CD4-positive, alpha-beta T cell treated with Interleukin-4 for 1 hour (primary cell): ENCODE measurements at regions not wholly inside any gene's neighbourhood (a gene's known extent, or its start where the extent isn't known, plus 50 kb on each side); places are given as distances from the start of the nearest gene placed in this dataset.

Experiments
- DNase-seq, 2 donors: peaks; one replicate each; pipeline ENCODE4 v3.0.0-alpha.2; 2020 to 2022

DNA sequence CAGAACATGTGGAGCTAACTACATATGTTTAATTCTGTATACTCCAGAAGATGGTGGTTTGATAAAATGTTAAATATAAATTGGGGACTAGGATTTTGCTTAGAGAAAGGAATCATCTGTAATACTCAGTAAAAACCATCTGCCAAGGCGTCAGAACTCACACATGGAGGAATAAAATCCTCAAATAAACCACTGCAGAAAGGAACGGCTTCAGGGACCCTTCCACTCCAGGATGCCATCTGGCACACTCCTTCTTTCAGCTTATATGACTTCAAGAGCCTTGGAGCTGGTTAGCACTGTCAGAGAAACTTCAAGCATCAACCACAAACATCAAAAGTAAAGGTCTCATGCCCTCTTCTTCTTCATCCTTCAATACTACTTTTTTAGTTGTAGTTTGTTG is 360.6 kb downstream of the PLK2 start:
- no peak for DNase-seq

DNA sequence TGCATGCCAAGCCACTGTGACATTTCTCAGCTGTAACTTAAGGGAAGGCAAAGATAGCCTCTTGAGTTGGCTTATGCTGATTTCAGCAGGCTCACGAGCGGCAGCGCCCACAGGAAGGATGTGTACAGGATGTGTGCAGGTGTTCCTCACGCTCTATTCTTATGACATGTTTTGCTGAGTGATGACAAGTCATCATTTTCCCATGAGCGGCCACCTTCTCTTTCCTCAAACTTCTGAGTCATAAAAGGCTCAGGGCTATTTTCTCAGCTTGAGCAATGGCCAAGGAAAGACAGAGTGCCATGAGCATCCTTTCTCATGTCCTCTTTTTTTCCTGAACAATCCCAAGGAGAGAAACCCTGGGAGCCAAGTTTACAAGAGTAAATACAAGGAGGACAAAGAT is 365.9 kb downstream of the PLK2 start:
- no peak for DNase-seq

DNA sequence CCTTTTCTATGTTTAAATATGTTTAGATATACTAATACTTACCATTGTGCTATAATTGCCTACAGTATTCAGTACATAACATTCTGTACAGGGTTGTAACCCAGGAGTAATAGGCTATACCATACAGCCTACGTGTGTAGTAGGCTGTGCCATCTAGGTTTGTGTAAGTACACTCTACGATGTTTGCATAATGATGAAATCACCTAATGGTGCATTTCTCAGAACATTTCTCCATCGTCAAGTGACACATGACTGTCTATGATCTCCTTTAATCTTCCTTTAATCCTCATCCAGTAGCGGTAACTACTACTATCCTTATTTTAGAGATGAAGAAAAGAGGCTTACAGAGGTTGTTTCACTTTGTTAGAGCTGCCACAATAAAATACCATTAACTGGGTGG is 369.2 kb downstream of the PLK2 start:
- DNase-seq = no peak

DNA sequence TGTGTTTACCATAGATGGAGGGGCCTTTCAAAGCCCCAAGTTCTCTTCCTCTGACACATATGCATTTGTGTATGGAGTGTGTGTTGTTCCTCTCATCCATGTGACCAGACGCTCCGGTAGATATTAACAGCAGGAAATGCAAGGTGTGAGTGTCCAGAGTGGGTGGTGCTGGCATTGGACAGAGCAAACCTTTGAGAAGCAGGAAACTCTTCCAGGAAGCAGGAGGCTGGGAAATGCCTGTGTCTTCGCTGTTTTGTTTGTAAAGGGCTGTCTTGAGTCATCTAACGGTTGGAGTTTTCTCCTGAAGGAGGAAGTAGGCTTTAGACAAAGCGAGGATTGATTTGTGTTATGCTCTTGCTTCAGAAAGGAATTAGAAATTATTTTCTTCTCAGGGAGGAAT is 370.9 kb downstream of the PLK2 start:
- no peak for DNase-seq

DNA sequence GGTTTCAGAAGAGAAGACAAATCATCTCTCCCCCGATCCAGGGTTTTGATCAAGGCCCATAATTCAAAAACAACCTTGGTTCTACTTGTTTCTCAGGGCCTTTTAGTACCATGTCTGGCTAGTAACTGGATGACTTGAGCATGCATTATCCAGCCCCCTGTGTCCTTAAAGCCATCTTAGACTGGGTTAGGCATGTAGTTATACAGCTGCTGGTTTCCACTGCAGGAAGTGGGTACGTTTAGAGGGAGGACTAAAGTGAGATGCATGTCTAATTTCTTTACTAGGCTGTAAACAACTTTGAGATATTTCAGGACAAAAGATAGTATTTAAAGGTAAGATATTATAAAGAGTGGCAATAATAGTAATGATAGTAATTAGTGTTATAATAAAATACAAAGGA is 372.0 kb downstream of the PLK2 start:
- DNase-seq = no peak

DNA sequence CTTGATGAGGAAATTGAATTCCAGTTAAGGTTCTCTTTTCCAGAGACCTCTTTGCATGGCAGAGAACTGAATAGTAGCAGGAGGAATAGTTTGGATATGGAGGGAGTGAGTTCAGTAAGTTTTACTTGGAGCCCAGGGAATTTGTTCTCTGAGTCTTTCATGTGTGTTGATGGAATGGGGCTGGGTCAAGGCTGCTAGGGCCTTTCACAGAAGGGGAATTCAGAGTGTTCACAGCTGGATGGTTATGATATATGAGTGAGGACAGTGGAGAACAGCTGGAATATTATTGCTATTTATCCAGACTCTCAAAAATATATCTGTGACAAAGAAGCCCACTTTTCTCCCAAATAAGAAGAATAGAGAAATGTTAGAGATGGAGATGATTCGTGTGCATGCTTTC is 372.8 kb downstream of the PLK2 start:
- no peak for DNase-seq

DNA sequence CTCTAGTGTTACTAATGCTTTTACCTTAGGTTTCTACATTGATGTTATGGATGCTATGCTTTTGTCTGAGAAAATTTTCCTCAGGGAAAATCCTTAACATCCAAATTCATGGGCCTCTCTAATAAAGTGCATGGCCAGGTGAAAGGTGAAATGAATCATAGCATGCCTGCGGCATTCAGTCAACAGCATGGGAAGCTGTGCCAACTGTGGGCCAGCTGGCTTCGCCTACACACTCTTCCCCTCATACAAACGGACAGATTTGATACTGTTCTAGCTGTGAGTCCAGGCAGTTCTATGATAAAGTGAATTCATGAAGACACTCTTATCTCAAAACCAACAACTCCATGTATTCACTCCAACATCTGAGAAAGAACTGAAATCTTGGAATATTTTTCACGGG is 374.1 kb downstream of the PLK2 start:
- DNase-seq = no peak

DNA sequence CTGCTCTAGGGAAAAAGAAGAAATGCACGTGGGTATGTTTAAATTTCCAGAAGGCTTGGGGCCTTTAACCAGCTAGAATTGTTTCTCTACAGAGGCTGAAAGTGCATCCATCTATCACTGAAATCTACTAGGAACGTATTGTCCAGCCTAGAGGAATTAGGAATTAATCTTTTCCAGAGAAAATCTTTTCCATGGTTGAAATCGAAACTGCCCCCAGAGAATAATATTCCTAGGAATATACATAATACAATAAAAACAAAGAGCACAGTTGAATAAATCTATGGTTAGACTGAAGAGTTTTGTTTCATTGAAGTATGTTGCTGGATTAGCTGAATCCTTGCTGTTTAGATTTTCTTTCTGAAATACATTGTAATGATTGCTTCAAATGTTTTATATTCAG is 378.5 kb downstream of the PLK2 start:
- no peak for DNase-seq

DNA sequence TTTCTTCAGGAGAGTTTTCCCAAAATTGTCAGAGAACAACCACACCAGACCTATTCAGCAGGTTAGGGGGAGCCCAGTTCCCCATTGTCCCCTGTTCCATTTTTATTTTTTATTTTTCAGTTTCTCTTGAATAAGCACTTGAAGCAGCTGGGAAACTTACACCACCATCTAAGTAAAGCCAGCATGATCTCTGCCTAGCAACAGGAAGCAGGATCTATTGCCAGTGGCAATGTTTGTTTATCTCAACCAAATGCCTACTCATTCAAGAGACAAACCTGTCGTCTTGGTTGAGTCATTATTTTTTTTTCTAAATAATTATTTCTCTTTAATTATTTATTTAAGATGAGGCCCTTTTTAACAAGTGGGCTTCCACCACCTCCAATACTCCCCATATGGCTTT is 379.3 kb downstream of the PLK2 start:
- no peak for DNase-seq

DNA sequence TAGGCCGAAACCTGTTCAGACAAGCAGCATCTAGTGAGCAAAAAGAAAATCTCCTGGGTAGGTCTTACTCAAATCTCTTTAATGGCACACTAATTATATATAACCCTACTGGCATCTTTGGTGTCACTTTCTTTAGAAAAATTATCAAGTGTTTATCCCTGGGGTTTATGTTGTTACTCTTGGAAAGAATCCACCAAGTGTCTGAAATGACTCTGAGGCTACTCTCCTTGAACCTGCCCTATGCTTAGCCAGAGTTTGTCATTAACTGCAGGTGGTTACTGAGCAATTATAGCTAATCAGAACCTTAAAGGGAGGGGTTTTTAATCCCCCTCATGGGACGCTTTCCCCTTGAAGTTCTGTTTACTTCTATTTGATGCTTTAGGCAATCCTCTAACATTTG is 381.9 kb downstream of the PLK2 start:
- DNase-seq = no peak

DNA sequence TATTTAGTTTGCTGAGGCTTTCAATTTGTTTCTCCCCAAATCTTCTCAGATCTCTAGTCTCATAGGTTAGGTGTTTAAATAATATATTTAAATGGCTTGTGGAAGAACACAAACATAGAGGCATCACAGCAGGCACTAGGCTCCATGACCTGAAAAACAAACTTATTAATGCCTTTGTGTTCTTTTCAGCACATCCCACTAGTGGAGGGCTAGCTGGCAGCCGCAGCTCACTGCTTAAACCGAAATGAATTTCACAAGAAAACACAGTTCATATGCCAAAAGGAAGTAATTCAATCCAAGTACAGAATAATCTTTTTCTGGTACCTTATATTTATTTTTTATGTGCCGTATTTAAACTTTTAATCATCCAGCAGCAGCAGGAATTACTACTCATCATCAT is 382.5 kb downstream of the PLK2 start:
- DNase-seq = no peak

DNA sequence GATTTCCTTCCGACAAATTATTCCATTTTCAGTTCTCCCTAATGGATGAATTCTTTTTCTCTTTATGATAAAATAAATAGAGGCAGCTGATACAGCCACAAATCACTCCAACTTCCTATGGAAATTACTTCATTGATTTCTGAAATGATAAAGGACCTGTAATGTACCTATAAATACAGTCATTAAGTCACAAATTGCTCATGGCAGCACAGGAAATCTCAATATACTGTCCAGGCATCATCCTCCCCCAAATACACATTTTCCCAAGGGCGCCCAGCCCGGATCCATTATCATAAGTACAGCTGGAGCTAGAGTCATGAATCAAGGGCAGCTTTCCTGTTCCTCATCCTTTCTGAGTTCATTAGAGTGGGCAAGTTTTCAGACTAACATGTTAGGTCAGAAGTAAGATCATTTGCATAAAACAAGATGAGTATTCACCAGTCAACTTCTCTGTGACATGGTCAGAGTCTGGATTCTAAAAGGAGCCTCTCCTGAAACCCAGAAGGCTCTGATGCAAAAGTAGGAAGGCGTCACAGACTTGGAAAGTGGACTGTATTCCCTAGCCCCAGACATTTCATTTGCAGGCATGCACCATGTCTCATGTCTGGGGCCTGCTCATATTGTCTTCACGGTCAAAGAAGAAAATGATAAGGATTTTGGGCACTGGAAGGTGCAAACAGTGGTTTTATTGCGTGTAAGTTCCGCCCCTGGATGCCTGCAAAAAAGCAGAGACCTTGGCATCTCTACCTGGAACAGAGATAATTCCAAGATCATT is 383.2 kb downstream of the PLK2 start:
- no peak for DNase-seq

DNA sequence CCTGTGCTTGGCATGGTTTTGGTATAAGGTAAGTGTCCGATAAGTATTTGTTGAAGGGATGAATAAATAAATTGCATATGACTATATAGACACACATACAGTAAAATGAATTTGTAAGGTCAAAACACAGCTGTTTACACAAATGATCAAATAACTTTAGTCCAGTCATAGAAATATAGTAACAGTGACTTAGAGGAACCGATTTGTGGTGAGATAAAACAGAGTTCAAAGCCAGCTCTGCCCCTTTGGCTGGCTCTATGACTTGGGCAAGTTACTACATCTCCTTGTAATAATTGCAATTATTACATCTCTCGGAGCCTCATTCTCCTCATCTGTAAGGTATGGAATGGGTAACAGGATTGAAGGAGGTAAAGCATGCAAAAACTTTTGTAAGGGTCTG is 384.0 kb downstream of the PLK2 start:
- no peak for DNase-seq

DNA sequence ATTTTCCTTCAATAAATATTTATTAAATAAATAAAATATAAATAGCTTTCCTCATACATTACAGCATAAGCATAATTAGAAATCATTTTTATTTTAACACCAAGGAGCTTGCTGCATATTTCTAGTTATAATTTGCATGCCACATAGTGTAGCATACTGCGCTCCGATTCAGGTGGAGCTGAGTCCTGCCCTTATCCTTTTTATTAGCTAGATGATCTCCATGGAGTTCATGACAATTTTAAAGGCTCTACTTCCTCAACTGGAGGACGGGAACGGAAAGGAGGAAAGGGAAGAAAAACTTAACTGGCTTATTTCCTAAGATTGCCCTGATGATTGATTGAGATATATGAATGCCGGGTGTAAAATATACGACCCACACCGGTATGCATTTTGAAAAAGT is 385.2 kb downstream of the PLK2 start:
- no peak for DNase-seq

DNA sequence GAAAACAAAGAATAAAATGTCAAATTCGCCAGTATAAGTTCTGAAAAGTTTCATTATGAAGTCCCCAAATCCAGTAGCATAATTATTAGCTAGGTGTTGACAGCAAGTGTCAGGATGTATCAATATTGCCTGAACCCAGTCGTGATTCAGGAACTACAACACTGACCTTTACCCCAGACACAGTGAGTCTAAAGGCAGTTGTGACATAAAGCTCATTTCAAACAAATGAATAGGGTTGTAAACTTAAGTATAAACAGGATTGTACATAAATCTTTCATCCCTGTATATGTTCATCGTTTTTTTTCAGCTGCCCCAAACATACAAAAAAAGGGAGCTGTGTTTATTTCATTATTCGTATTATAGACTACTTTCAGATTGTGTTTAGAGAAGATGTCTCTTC is 385.7 kb downstream of the PLK2 start:
- no peak for DNase-seq

DNA sequence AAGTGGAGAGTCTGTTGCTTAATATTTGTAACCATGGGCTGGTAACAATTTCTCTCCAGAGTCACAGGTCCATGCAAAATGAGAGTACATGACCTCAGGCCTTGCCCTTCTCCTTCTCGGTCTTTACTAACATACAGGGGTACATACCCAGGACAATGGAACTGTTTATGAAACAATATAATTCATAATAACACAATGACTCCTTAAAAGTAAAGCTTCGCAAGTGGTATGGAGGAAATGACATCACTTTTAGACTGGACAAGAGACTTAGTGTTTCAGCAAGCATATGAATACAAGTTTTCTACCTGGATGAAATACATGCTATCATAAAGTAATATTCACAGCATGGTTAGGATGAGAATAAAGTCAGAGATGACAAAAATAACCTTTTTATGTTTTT is 386.6 kb downstream of the PLK2 start:
- no peak for DNase-seq

DNA sequence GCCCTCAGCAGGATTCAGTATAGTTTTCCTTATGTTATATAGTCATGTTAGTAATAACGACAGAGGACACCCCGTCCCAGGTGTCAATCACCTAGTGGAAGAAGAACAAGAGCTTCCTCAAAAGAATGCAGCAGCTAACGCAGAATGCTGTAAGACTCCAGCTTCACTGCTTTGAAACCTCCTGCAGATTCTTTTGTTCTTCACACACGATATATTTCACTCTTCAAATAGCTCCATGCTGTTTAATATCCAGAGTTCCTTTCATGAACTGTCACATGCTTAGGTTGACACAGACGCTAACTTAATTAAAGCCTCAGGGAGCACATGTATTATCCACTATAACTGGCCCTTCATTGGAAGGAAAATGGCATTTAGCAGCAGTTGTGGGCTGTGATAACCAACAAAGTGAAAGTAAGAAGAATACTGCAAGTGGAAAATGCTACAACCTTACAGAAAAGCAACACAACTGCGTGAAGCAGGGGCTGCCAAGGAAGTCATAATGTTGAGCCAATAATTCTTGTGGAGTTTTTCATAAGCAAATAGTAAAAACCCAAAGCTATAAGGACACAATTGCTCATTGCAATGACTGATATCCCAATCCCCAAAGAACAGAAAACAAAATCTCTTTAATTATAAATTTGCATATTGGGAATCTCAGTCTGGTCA is 387.5 kb downstream of the PLK2 start:
- no peak for DNase-seq

DNA sequence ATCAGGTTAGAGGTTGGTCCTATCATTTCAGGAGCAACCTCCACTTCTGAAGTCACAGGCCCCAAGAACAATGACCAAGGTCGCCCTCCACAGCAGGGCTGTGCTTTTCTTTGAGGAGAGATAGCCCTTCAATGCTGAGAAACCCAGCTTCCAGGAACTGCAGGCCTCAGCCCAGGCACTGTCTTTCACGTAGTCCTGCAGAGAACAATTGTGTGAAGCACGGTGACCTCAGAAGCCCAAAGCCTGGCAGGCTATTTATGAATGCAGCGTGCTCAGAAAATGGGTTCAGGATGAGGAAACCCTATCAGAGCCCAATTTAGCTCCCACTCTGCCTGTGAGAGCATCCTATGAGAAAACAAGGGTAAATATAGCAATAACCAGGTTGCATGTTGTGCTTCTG is 388.3 kb downstream of the PLK2 start:
- no peak for DNase-seq

DNA sequence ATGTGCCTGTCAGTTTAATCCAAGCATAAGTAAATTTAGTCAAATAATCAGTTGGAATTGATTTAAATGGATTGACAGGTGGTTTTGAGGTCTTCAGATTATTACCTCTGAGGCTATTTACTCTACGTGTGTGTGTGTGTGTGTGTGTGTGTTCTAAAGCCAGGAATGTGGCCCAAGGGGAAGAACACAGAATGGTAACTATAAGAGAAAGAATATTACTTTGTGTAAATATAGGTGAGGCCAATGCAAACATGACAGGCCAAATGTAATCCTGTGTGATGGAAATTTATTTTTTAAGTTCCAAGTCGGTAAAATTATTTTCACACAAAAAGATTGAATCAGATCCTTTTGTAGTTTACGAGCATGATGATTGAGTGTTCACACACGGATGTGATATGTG is 390.0 kb downstream of the PLK2 start:
- DNase-seq = no peak

DNA sequence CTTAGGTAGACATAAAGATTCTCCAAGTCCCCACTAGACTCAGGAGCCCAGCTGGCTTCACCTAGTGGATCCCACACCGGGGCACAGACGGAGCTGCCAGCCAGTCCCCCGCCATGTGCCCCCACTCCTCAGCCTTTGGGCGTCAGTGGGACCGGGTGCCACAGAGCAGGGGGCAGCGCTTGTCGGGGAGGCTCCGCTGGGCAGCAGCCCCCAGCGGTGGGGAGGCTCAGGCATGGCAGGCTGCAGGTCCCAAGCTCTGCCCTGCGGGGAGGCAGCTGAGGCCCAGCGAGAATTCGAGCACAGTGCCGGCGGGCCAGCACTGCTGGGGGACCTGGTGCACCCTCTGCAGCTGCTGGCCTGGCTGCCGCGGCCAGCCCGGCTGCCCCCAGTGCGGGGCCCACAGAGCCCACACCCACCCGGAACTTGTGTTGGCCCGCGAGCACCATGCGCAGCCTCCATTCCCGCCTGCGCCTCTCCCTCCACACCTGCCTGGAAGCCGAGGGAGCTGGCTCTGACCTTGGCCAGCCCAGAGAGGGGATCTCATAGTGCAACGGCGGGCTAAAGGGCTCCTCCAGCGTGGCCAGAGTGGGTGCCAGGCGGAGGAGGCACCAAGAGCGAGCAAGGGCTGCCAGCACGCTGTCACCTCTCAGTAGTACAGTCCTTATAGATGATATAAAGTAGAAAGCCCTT is 390.7 kb downstream of the PLK2 start:
- no peak for DNase-seq

DNA sequence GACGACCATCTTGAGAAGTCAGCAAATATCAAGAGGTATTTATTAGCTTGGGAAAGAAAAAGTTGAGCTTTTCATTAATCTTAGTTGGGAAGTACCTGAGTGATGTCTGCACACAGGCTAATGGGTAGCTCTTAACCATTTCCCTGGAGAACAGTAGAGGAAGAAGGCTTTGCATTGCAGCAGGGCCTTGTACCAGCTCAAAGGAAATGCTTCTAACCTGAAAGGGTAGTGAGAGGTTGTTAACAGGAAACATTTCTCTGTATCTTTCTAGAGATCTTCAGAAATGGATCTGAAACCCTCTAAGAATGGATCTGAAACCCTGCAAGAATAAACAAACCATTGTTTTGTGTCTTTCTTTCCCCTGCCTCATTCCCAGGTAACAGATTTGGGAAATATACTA is 393.3 kb downstream of the PLK2 start:
- no peak for DNase-seq

DNA sequence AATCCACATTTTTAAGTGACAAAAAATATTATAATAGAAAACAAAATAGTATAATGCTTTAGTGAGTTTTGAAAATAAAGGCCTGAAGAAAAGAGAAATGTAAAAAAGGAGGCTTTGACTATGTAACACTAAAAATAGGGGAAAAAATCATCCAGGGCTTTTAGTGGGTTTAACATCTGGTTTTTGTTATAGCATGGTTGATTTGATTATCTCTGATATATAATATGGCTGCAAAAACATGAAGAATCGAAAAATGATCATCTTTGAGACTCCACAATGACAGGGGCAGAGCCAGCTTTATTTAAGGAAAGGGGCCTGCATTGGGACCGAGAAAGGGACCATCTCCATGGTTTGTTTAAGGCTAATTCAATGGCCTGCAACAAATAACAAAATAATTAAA is 393.8 kb downstream of the PLK2 start:
- no peak for DNase-seq

DNA sequence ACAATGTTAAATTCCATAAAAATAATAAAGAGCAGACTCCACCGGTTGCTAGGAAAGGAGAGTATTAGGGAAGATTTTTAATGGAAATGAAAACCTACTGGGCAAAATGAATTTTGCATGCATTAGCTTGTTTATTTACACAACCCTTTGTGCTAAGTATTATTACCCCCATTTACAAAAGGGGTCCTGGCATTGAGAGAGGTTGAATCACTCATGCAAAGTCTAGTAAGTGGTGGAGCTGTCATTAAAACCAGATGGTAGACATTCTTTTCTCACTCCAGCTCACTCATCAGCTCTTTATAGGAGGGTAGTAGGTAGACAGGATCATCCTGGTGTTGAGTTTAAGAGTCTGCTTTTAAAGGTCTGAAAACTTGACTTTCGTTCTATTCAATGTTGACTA is 395.1 kb downstream of the PLK2 start:
- no peak for DNase-seq

DNA sequence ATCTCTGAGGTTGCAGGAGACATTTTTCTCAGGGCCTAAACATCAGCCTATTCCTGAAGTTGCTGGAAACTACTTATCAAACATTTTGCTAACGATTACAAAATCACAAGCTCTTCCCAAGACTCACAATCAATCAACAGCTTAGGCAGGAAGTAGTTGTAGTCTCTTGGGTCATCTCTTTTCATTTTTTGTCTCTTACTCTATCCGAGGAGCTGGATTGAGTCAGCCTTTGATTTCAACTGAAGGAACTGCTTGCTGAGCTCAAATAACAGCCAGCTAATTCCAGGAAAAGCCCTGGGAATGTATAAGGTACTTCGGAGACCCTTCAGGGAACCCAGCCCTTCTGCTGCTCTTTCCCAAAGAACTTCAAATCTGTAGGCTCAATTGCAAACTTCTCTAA is 398.9 kb downstream of the PLK2 start:
- no peak for DNase-seq
